ENCODE measurements at regions not wholly inside any gene's neighbourhood (a gene's known extent, or its start where the extent isn't known, plus 50 kb on each side); places are given as distances from the start of the nearest gene placed in this dataset.

DNA sequence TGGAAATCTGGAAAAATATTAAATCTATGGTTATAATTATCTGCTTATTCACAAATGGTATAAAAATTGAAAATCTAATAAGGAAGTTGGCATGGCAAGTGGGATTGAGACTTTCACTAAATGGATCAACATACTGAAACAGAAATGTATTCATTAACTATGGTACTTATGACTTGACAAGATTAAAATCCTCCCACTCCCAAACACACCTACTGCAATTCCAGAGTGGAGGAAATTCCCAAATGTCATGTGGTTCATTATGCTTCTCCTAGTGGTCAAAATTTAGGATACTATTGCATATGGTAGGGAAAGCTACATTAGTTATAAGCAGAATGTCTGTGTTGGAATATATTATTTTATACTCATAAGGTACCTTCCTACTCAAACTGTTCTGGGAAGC, 265.3 kb upstream of the PRICKLE1 start:
- H3K27ac ChIP-seq: no peak overlapping the region
- ATAC-seq (no peak), DNase-seq (no peak)
- no peaks in the 10 kb centered on the region for H3K36me3 ChIP-seq
- H3K27me3 ChIP-seq: no peaks in the 10 kb centered on the region
- H3K4me1 ChIP-seq: no peaks in the 10 kb centered on the region
- in situ Hi-C loops (cut with MboI; ENCODE audit: low sequenced_read_pairs in 4 of 4): no loop called here
- no peaks in the 10 kb centered on the region for H3K9me3 ChIP-seq
- H3K4me3 ChIP-seq: no peak overlapping the region
- intact Hi-C loops (cut with DNase I; ENCODE audit: low total_unique reads): no loop called here
- TF ChIP-seq, protein P1, sequence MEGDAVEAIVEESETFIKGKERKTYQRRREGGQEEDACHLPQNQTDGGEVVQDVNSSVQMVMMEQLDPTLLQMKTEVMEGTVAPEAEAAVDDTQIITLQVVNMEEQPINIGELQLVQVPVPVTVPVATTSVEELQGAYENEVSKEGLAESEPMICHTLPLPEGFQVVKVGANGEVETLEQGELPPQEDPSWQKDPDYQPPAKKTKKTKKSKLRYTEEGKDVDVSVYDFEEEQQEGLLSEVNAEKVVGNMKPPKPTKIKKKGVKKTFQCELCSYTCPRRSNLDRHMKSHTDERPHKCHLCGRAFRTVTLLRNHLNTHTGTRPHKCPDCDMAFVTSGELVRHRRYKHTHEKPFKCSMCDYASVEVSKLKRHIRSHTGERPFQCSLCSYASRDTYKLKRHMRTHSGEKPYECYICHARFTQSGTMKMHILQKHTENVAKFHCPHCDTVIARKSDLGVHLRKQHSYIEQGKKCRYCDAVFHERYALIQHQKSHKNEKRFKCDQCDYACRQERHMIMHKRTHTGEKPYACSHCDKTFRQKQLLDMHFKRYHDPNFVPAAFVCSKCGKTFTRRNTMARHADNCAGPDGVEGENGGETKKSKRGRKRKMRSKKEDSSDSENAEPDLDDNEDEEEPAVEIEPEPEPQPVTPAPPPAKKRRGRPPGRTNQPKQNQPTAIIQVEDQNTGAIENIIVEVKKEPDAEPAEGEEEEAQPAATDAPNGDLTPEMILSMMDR (IDR thresholded peaks at IDR 0.05 in 4 of 5, conservative IDR thresholded peaks at IDR 0.05 in 1 of 5): no peak
- no peak for TF ChIP-seq POLR2A (IDR thresholded peaks at IDR 0.05)

DNA sequence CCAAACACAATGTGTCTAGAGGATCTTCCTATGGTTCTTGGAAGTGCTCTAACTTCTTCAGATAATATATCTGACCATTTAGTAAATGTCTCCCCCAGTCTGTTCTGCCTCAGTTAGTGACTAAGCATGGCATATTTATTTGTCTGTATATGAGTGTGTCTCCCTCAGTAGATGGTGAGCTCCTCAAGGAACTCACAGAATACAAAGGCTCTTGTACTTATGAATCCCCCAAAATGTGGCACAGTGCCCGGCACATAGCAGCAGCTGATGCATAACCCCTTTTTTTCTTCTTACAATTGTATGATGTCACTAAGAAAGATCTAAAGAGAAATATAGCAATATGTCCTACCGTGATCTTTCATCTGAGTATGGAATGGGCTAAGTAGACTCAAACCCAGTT, 264.7 kb upstream of the PRICKLE1 start:
- Histone ChIP-seq H3K36me3 (no peaks in the 10 kb centered on the region), H3K4me1 (no peaks in the 10 kb centered on the region), H3K9me3 (no peaks in the 10 kb centered on the region), H3K27ac (no peak overlapping the region), H3K4me3 (no peak overlapping the region), H3K27me3 (no peaks in the 10 kb centered on the region)
- no peak for TF ChIP-seq POLR2A (IDR thresholded peaks at IDR 0.05)
- TF ChIP-seq, protein P1 (IDR thresholded peaks at IDR 0.05 in 4 of 5, conservative IDR thresholded peaks at IDR 0.05 in 1 of 5): no peak
- DNase-seq (no peak), ATAC-seq (no peak)
- in situ Hi-C loops (cut with MboI; ENCODE audit: low sequenced_read_pairs in 4 of 4) (no loop called here), intact Hi-C loops (cut with DNase I; ENCODE audit: low total_unique reads) (no loop called here)

DNA sequence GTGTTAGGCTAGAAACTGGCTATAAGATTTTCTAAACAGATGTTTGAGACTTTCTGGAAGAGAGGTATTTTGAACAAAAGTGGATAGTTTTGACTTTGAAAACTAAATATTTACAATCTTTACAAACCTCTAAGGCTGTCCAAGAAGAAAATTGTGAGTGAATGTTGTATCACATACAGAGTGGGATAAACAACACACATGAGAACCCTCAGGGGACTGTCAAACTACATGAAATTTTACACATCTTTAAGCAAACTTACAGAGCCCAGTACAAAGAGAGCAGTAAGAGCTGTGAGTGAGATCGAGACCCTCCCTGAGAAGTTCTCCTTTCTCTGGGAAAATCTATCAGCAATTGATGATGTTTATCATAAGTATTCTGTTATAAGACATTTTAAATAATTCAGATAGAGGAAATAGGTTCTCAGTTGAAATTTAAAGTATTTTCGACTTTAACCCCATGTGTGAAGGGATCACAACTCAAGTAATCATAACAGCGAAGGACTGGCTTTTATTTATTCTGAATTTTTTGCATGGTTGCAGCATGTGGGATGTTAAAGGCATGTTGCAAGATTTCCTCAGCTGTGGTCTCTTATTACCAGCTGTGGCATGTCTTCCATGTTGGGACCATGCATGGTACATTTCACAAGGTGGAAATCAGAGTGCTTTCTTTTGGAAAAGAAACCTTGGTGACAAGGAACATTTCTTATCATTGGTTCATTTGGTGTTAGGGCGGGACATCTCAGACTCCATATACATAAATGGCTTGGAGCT, 264.0 kb upstream of the PRICKLE1 start:
- in situ Hi-C loops (cut with MboI; ENCODE audit: low sequenced_read_pairs in 4 of 4) (no loop called here), intact Hi-C loops (cut with DNase I; ENCODE audit: low total_unique reads) (no loop called here)
- TF ChIP-seq POLR2A (IDR thresholded peaks at IDR 0.05): no peak
- TF ChIP-seq, protein P1 (IDR thresholded peaks at IDR 0.05 in 4 of 5, conservative IDR thresholded peaks at IDR 0.05 in 1 of 5): no peak
- no peak for DNase-seq
- Histone ChIP-seq H3K27ac (no peak overlapping the region), H3K4me1 (no peaks in the 10 kb centered on the region), H3K27me3 (no peaks in the 10 kb centered on the region), H3K36me3 (no peaks in the 10 kb centered on the region), H3K4me3 (no peak overlapping the region), H3K9me3 (no peaks in the 10 kb centered on the region)
- no peak for ATAC-seq

DNA sequence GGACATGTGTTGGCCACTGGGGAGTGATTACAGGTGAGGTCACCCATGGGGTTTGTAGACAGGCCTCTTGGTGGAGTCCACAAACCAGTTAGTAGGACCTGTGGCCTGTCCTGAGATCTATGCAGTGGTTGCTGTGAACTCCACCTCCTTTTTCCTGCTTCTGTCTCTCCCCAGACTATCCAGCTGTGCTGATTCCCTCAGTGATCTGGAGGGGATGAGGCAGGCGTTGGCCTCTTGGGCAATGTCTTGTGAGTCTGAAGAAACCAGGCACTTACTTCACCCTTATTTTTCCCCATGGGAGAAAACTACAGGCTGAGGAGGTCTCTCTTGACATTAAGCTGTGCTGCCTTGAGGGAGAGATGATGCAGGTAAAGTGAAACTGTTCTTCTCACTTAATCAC, 257.2 kb upstream of the PRICKLE1 start:
- DNase-seq (no peak), ATAC-seq (no peak)
- Histone ChIP-seq H3K27me3 (no peaks in the 10 kb centered on the region), H3K4me3 (no peak overlapping the region), H3K36me3 (no peaks in the 10 kb centered on the region), H3K27ac (no peak overlapping the region), H3K9me3 (no peaks in the 10 kb centered on the region), H3K4me1 (no peaks in the 10 kb centered on the region)
- TF ChIP-seq, protein P1 (IDR thresholded peaks at IDR 0.05 in 4 of 5, conservative IDR thresholded peaks at IDR 0.05 in 1 of 5): no peak
- TF ChIP-seq POLR2A (IDR thresholded peaks at IDR 0.05): no peak
- intact Hi-C loops (cut with DNase I; ENCODE audit: low total_unique reads) (no loop called here), in situ Hi-C loops (cut with MboI; ENCODE audit: low sequenced_read_pairs in 4 of 4) (no loop called here)

DNA sequence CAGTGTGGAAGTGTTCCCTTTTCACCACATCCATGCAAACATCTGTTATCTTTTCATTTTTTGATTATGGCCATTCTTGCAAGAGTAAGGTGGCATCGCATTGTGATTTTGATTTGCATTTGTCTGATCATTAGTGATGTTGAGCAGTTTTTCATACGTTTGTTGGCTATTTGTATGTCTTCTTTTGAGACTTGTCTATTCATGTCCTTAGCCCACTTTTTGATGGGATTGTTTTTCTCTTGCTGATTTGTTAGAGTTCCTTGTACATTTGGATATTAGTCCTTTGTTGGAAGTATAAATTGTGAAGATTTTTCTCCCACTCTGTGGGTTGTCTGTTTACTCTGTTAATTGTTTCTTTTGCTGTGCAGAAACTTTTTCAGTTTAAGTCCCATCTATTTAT, 244.5 kb upstream of the PRICKLE1 start:
- ATAC-seq: no peak

More for the DNA sequence above, 244.5 kb upstream of the PRICKLE1 start:
- intact Hi-C loops (cut with DNase I; ENCODE audit: low total_unique reads): no loop called here
- no peaks in the 10 kb centered on the region for H3K27me3 ChIP-seq
- no peak overlapping the region for H3K27ac ChIP-seq
- in situ Hi-C loops (cut with MboI; ENCODE audit: low sequenced_read_pairs in 4 of 4): no loop called here
- no peak for DNase-seq
- H3K9me3 ChIP-seq: no peaks in the 10 kb centered on the region
- H3K36me3 ChIP-seq: no peaks in the 10 kb centered on the region
- no peaks in the 10 kb centered on the region for H3K4me1 ChIP-seq
- TF ChIP-seq, protein P1 (IDR thresholded peaks at IDR 0.05 in 4 of 5, conservative IDR thresholded peaks at IDR 0.05 in 1 of 5): no peak
- TF ChIP-seq POLR2A (IDR thresholded peaks at IDR 0.05): no peak
- H3K4me3 ChIP-seq: no peak overlapping the region
